ENCODE measurements at regions not wholly inside any gene's neighbourhood (a gene's known extent, or its start where the extent isn't known, plus 50 kb on each side); places are given as distances from the start of the nearest gene placed in this dataset.

DNA sequence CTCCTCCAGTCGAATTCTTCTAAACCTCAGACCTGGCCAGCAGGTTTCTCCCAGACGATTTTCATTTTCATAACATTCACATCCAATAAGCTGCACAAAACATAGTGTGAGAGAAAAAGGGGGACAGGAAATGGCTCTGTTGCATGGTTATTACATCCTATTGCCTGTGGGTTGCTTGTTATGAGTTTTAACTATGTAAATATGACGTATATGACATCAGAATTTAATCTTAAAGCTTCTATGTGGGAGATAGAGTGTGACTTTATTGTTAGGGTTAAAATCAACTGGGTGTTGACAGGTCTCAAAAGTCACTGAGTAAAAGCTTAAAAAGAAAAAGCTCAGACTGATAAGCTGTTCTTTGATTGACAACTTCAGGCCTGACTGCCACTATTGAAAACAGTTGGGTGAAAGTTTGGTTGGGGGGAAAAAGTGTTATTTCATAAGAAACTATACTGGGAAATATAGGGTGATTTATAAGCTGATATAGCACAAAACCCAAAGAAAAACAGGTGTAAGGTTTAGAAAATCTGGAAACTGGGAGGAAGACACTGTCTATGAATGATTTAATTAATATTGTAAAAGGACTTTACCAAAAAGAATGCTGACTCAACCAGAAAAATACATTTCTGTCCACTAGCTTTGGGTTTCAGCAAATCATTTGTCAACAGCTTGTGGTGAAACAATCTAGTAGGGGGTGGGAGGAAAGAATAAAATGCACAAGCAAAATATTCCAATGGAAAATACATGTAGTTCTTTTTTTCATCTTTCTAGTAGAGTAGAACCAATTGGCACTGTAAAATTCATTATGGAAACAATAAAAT, 134.1 kb upstream of the CEP162 start:
- TF ChIP-seq CTCF (CRISPR knock-in tag; IDR thresholded peaks at IDR 0.05) (no peak), MYNN (CRISPR knock-in tag; IDR thresholded peaks at IDR 0.05; ENCODE audit: low read depth) (no peak), POLR2A (IDR thresholded peaks at IDR 0.05; ENCODE audit: insufficient read depth in 1 of 2, low read depth in 2 of 2, low read length in 2 of 2) (no peak), BCL6 (CRISPR knock-in tag; IDR thresholded peaks at IDR 0.05) (no peak), ZNF292 (CRISPR knock-in tag; IDR thresholded peaks at IDR 0.05; ENCODE audit: borderline replicate concordance, low read depth) (no peak), CREM (IDR thresholded peaks at IDR 0.05) (no peak), CREM (CRISPR knock-in tag; IDR thresholded peaks at IDR 0.05) (no peak)
- TF ChIP-seq, protein P1, sequence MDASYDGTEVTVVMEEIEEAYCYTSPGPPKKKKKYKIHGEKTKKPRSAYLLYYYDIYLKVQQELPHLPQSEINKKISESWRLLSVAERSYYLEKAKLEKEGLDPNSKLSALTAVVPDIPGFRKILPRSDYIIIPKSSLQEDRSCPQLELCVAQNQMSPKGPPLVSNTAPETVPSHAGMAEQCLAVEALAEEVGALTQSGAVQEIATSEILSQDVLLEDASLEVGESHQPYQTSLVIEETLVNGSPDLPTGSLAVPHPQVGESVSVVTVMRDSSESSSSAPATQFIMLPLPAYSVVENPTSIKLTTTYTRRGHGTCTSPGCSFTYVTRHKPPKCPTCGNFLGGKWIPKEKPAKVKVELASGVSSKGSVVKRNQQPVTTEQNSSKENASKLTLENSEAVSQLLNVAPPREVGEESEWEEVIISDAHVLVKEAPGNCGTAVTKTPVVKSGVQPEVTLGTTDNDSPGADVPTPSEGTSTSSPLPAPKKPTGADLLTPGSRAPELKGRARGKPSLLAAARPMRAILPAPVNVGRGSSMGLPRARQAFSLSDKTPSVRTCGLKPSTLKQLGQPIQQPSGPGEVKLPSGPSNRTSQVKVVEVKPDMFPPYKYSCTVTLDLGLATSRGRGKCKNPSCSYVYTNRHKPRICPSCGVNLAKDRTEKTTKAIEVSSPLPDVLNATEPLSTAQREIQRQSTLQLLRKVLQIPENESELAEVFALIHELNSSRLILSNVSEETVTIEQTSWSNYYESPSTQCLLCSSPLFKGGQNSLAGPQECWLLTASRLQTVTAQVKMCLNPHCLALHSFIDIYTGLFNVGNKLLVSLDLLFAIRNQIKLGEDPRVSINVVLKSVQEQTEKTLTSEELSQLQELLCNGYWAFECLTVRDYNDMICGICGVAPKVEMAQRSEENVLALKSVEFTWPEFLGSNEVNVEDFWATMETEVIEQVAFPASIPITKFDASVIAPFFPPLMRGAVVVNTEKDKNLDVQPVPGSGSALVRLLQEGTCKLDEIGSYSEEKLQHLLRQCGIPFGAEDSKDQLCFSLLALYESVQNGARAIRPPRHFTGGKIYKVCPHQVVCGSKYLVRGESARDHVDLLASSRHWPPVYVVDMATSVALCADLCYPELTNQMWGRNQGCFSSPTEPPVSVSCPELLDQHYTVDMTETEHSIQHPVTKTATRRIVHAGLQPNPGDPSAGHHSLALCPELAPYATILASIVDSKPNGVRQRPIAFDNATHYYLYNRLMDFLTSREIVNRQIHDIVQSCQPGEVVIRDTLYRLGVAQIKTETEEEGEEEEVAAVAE (CRISPR knock-in tag; IDR thresholded peaks at IDR 0.05; ENCODE audit: borderline replicate concordance) = no peak
